ENCODE measurements at regions not wholly inside any gene's neighbourhood (a gene's known extent, or its start where the extent isn't known, plus 50 kb on each side); places are given as distances from the start of the nearest gene placed in this dataset.

DNA sequence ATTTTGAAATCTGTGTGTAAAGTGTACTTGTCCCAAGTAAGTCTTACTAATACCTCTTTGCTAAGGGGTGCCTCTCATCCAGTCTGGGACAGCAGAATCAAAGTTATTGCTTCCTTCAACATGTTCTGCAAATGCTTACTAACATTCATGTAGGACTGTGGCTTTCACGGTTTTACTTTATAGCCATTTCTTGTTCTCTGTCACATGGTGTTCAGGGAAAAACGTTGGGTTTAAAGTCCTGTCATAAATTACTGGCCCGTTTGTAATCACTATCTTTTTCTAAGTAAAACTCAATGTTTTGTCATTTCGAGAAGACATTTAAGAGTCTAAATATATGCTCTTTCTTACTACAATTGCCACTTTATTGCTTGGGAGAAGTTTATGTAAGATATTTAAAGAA is 321.1 kb downstream of the STIM2 start:
- DNase-seq (ENCODE audit: extremely low read depth, low read depth): no peak

- DNase-seq (ENCODE audit: extremely low read depth, low read depth): no peak
Observed at GRCh38 chr4:27182211-27182610, 321.6 kb downstream of the STIM2 start.

- no peak for DNase-seq (ENCODE audit: extremely low read depth, low read depth)
Observed at GRCh38 chr4:27184508-27185155, 324.0 kb downstream of the STIM2 start.

- DNase-seq (ENCODE audit: extremely low read depth, low read depth): no peak
Observed at GRCh38 chr4:27186710-27187109, 326.1 kb downstream of the STIM2 start.

- DNase-seq (ENCODE audit: extremely low read depth, low read depth): no peak
Observed at GRCh38 chr4:27187786-27188185, 327.1 kb downstream of the STIM2 start.

GRCh38 chr4:27189683-27190082 is 329.0 kb downstream of the STIM2 start:
- no peak for DNase-seq (ENCODE audit: extremely low read depth, low read depth)

- no peak for DNase-seq (ENCODE audit: extremely low read depth, low read depth)
Observed at GRCh38 chr4:27191592-27191991, 331.0 kb downstream of the STIM2 start.

GRCh38 chr4:27194599-27195176 is 334.0 kb downstream of the STIM2 start:
- no peak for DNase-seq (ENCODE audit: extremely low read depth, low read depth)

- no peak for DNase-seq (ENCODE audit: extremely low read depth, low read depth)
Observed at GRCh38 chr4:27198246-27198645, 337.6 kb downstream of the STIM2 start.

GRCh38 chr4:27198971-27199370 is 338.3 kb downstream of the STIM2 start:
- DNase-seq (ENCODE audit: extremely low read depth, low read depth): no peak

- no peak for DNase-seq (ENCODE audit: extremely low read depth, low read depth)
Observed at GRCh38 chr4:27206009-27206408, 345.4 kb downstream of the STIM2 start.

GRCh38 chr4:27210956-27211355 is 350.3 kb downstream of the STIM2 start:
- DNase-seq (ENCODE audit: extremely low read depth, low read depth): no peak

DNA sequence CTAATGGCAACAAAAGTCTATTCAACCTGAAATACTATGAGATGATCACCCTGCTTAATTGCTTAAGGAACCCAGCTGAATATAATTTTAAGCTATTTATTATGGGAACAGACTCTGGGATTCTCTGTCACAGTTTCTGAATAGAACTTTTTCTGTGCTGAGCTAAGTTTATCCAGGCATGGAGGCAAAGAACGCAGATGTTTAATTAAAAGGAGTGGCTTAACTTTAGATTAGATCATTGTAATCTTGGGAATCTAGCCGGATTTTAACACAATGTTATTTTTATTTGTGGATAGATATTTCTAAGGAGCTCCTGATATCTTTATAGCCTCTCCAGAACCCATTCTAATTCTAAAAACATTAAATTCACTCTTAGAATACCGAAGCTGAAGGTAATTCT is 353.4 kb downstream of the STIM2 start:
- no peak for DNase-seq (ENCODE audit: extremely low read depth, low read depth)

GRCh38 chr4:27215220-27215826 is 354.7 kb downstream of the STIM2 start:
- DNase-seq (ENCODE audit: extremely low read depth, low read depth): no peak

DNA sequence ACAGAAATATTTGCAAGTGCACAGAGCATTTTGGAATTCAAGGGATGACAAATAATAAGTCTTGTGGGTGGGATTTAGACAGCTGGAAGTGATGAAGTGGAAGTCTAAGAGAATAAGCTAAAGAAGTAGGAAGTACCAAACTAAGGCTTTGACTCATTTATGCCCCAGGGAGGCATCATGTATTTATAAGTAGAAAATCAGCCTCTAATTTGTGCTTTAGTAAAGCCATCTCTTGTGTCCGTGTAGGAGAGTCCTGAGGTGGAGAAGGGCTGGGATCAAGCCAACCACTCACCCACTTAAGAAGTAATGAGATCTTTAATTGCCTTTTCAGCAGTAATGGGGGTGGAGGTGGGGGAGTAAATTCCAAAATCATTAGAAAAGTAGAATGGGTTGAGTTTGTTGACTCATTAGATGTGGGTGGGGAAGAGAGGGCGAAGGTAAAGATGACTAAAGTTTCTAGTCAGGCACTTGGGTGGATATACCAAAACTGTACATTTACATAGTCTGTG is 356.7 kb downstream of the STIM2 start:
- no peak for DNase-seq (ENCODE audit: extremely low read depth, low read depth)

GRCh38 chr4:27218013-27218412 is 357.4 kb downstream of the STIM2 start:
- no peak for DNase-seq (ENCODE audit: extremely low read depth, low read depth)

DNA sequence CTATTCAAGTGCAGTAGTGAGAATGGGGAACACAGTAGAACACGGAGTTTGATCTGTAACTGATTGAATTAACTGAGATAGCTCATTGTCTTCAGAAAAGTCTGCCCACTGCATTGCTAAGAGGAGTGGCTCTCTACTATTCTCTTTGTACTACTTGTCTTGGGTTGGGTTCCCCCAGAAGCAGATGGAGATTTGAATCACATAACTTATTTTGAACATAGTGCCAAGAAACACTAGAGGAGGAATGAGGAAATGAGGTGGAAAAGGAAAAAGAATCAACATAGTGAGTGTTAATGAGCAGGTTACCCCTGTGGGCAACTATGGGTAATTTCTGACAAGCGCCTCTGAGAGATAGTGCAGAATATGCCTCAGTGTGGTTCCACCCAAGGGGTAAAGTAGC is 362.7 kb downstream of the STIM2 start:
- DNase-seq (ENCODE audit: extremely low read depth, low read depth): no peak

- no peak for DNase-seq (ENCODE audit: extremely low read depth, low read depth)
Observed at GRCh38 chr4:27233531-27233930, 372.9 kb downstream of the STIM2 start.

GRCh38 chr4:27234306-27234899 is 373.8 kb downstream of the STIM2 start:
- no peak for DNase-seq (ENCODE audit: extremely low read depth, low read depth)

- DNase-seq (ENCODE audit: extremely low read depth, low read depth): no peak
Observed at GRCh38 chr4:27239641-27240040, 379.0 kb downstream of the STIM2 start.

- DNase-seq (ENCODE audit: extremely low read depth, low read depth): no peak
Observed at GRCh38 chr4:27242217-27242616, 381.6 kb downstream of the STIM2 start.

- DNase-seq (ENCODE audit: extremely low read depth, low read depth): no peak
Observed at GRCh38 chr4:27245216-27245615, 384.6 kb downstream of the STIM2 start.
